ENCODE measurements at regions not wholly inside any gene's neighbourhood (a gene's known extent, or its start where the extent isn't known, plus 50 kb on each side); places are given as distances from the start of the nearest gene placed in this dataset.

DNA sequence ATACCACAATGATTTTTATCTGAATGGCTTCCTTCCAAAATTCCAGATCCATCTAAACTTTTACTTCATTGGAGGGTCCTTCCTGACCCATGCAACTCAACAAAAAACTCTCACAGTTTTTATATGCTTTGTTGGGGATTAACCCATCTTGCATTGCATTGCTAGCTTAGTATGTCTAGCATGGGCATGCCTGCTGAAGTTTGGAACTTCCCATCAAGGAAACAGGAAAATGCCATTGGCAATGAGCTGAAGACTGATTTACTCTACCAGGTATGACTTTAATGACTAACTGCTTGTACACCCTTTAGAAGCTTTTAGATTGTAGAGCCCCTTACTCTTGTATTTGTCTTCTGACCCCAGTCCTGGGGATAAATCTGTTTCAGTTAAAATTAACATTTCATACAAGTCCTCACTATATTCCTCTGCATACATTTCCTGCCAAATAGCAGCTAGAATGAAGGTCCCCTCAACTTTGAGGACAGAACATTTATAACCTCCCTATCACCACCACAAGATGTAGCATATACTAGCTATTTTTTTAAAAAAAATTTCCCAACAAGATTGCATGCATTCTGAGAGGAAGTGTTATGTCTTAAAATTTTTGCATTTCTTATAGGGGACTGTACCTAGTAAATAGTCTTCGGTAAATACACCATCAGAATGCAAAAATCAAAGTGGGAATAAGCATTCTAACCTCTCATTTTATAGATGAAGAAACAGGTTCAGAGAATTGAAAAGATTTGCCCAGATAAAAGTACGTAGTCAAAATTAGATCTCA is 52.5 kb upstream of the ATXN3L start:
- no peak for DNase-seq (ENCODE audit: low read depth, low spot score)
- no peak overlapping the region for H3K4me3 ChIP-seq
- H3K9ac ChIP-seq (ENCODE audit: insufficient read length): no peak overlapping the region
- no peaks in the 10 kb centered on the region for H3K9me3 ChIP-seq (ENCODE audit: low read depth, low read length)
- H3K36me3 ChIP-seq (ENCODE audit: insufficient read depth, low read length): no peaks in the 10 kb centered on the region
- H3K27ac ChIP-seq: no peak overlapping the region
- no peak for TF ChIP-seq EZH2 (IDR thresholded peaks at IDR 0.05)
- no peak for TF ChIP-seq FOXP2 (optimal IDR thresholded peaks at IDR 0.05; ENCODE audit: control extremely low read depth, extremely low read length, insufficient read depth)
- TF ChIP-seq POLR2AphosphoS5 (IDR thresholded peaks at IDR 0.05; ENCODE audit: borderline replicate concordance, low read depth, low read length): no peak

GRCh38 chrX:13371186-13371585 is 51.3 kb upstream of the ATXN3L start:
- no peak overlapping the region for H3K27ac ChIP-seq
- TF ChIP-seq POLR2AphosphoS5 (IDR thresholded peaks at IDR 0.05; ENCODE audit: borderline replicate concordance, low read depth, low read length): no peak
- no peak for TF ChIP-seq FOXP2 (optimal IDR thresholded peaks at IDR 0.05; ENCODE audit: control extremely low read depth, extremely low read length, insufficient read depth)
- TF ChIP-seq EZH2 (IDR thresholded peaks at IDR 0.05): no peak
- no peaks in the 10 kb centered on the region for H3K36me3 ChIP-seq (ENCODE audit: insufficient read depth, low read length)
- no peak for DNase-seq (ENCODE audit: low read depth, low spot score)
- H3K4me3 ChIP-seq: no peak overlapping the region
- H3K9me3 ChIP-seq (ENCODE audit: low read depth, low read length): no peaks in the 10 kb centered on the region
- H3K9ac ChIP-seq (ENCODE audit: insufficient read length): no peak overlapping the region

DNA sequence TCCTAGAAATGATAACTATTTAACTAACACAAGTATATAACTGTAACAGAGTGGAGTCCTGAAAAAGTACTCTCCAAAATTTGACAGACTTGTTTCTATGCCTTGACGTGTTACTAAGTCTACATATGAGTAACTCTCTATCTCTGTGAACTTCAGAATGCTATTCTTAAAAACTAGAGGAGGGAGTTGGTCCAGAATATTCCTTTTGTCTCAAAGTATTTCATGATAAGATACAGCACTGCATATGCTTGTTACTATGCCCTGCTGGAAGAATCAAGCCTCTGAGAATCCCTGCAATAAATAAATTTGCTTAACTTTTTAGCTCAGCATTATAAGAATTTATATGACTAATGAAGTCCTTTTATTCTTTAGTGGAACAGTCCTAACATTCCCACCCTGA is 50.9 kb upstream of the ATXN3L start:
- no peaks in the 10 kb centered on the region for H3K9me3 ChIP-seq (ENCODE audit: low read depth, low read length)
- no peak overlapping the region for H3K27ac ChIP-seq
- no peak for DNase-seq (ENCODE audit: low read depth, low spot score)
- H3K36me3 ChIP-seq (ENCODE audit: insufficient read depth, low read length): no peaks in the 10 kb centered on the region
- H3K4me3 ChIP-seq: no peak overlapping the region
- H3K9ac ChIP-seq (ENCODE audit: insufficient read length): no peak overlapping the region
- no peak for TF ChIP-seq POLR2AphosphoS5 (IDR thresholded peaks at IDR 0.05; ENCODE audit: borderline replicate concordance, low read depth, low read length)
- no peak for TF ChIP-seq EZH2 (IDR thresholded peaks at IDR 0.05)

All from SK-N-MC (cell line).